HG03139 (cell line): ENCODE measurements at regions not wholly inside any gene's neighbourhood (a gene's known extent, or its start where the extent isn't known, plus 50 kb on each side); places are given as distances from the start of the nearest gene placed in this dataset.

Experiments used
- ATAC-seq: cut with Tn5 transposase; IDR thresholded peaks from one replicate; pipeline ENCODE4 v1.9.1; 2021; ENCODE audit not compliant: unreplicated experiment

- no peak for ATAC-seq
Measured at GRCh38 chr6:170136541-170137175, 154.2 kb downstream of the DLL1 start.

- ATAC-seq, result no peak
Measured at GRCh38 chr6:170135821-170136471, 154.9 kb downstream of the DLL1 start.

GRCh38 chr6:170135461-170135820 is 155.4 kb downstream of the DLL1 start:
- no peak for ATAC-seq

- ATAC-seq, result no peak
Measured at GRCh38 chr6:170134471-170135440, 156.1 kb downstream of the DLL1 start.

GRCh38 chr6:170134031-170134470 is 156.8 kb downstream of the DLL1 start:
- no peak for ATAC-seq

GRCh38 chr6:170132561-170132991 is 158.3 kb downstream of the DLL1 start:
- no peak for ATAC-seq

- no peak for ATAC-seq
Measured at GRCh38 chr6:170132011-170132521, 158.8 kb downstream of the DLL1 start.

- ATAC-seq, result no peak
Measured at GRCh38 chr6:170131351-170131750, 159.5 kb downstream of the DLL1 start.

GRCh38 chr6:170130771-170131241 is 160.1 kb downstream of the DLL1 start:
- ATAC-seq, result no peak

GRCh38 chr6:170130201-170130621 is 160.7 kb downstream of the DLL1 start:
- ATAC-seq, result no peak

- ATAC-seq, result no peak
Measured at GRCh38 chr6:170129691-170130171, 161.1 kb downstream of the DLL1 start.

- no peak for ATAC-seq
Measured at GRCh38 chr6:170128811-170129681, 161.8 kb downstream of the DLL1 start.

- no peak for ATAC-seq
Measured at GRCh38 chr6:170128346-170128745, 162.5 kb downstream of the DLL1 start.

- ATAC-seq, result no peak
Measured at GRCh38 chr6:170127151-170127550, 163.7 kb downstream of the DLL1 start.

- ATAC-seq, result no peak
Measured at GRCh38 chr6:170125456-170126300, 165.2 kb downstream of the DLL1 start.

GRCh38 chr6:170124836-170125235 is 166.0 kb downstream of the DLL1 start:
- ATAC-seq, result no peak

GRCh38 chr6:170124150-170124549 is 166.7 kb downstream of the DLL1 start:
- ATAC-seq, result no peak

- ATAC-seq, result no peak
Measured at GRCh38 chr6:170122651-170123050, 168.2 kb downstream of the DLL1 start.
